GM12865 (cell line): ENCODE measurements at regions not wholly inside any gene's neighbourhood (a gene's known extent, or its start where the extent isn't known, plus 50 kb on each side); places are given as distances from the start of the nearest gene placed in this dataset.
"Not testable (repeated sequence)": the region's sequence is repeated elsewhere in the genome, so short reads cannot be mapped to it uniquely, and the experiment has no call there.

Experiments
- DNase-seq: peaks from one replicate; pipeline ENCODE4 v3.0.0; 2010; ENCODE audit warnings: low read depth
- H3K4me3 ChIP-seq: 2 replicates; pipeline ENCODE4 v1.5.1; 2011; ENCODE audit warnings: mild to moderate bottlenecking, low read depth, low read length, control low read depth
- TF ChIP-seq, protein P1 (sequence below): IDR thresholded peaks from 2 replicates; pipeline ENCODE4 v1.5.1; 2011; ENCODE audit warnings: low read length, control low read depth, low read depth, inconsistent platforms; ENCODE audit not compliant: insufficient read depth; ENCODE audit errors: missing control alignments

DNA sequence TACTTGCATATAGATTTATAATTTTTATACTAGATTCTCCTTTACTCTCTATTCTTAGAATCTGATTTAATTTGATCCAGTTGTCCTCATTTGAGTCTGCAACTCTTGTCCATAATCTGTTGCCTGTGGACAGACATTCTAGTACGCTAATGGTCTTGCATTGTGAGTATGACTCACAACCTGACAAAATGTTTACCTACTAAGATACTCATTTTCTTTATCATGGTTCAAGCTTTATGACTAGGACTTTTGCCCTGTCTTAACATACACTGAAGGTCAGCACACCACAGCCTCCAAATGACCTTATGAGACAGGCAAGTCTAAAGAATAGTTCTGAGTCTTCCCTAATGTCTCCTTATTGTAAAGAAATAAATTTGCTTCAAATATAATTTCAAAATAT lies 142.3 kb upstream of the CDH7 start:
- DNase-seq, result no peak
- TF ChIP-seq, protein P1, sequence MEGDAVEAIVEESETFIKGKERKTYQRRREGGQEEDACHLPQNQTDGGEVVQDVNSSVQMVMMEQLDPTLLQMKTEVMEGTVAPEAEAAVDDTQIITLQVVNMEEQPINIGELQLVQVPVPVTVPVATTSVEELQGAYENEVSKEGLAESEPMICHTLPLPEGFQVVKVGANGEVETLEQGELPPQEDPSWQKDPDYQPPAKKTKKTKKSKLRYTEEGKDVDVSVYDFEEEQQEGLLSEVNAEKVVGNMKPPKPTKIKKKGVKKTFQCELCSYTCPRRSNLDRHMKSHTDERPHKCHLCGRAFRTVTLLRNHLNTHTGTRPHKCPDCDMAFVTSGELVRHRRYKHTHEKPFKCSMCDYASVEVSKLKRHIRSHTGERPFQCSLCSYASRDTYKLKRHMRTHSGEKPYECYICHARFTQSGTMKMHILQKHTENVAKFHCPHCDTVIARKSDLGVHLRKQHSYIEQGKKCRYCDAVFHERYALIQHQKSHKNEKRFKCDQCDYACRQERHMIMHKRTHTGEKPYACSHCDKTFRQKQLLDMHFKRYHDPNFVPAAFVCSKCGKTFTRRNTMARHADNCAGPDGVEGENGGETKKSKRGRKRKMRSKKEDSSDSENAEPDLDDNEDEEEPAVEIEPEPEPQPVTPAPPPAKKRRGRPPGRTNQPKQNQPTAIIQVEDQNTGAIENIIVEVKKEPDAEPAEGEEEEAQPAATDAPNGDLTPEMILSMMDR, result no peak
- H3K4me3 ChIP-seq, result no peak overlapping the region

DNA sequence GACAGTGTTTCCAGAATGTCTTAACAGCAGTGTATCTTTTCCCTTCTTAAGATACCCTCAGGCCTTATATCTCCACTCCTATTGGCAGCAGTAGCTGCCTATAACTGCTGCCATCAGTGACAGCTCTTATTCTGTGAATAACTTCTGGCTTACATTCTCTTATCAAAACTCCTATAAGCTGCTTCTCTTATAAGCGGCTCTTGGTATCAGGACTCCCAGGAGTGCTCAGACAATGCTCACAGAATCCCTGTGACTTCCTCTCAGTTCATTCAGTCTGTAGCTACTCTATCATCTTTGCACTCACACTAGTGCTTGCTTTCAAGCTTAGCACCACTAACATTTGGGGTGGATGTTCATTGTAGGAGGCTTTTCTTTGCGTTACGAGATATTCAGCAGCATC lies 143.7 kb upstream of the CDH7 start:
- TF ChIP-seq, protein P1, result no peak
- no peak overlapping the region for H3K4me3 ChIP-seq
- no peak for DNase-seq

DNA sequence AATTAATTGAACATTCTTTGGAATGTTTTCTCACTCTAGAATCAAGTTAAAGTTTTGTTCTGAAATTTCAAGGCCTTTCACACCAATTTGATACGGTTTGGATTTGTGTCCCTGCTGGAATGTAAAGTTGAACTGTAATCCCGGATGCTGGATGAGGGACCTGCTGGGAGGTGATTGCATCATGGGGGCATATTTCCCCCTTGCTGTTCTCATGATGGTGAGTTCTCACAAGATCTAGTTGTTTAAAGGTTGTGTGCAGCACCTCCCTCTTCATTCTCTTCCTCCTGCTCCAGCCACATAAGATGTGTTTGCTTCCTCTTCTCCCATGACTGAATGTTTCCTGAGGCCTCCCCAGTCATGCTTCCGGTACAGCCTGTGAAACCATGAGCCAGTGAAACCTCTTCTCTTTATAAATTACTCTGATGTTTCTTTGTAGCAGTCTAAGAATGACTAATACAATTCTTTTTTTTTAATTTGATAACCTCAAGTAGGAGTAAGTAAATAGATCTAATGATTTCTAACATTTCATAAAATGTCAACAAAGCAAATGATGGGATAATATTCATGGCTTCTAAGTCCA lies 144.2 kb upstream of the CDH7 start:
- no peak for DNase-seq
- TF ChIP-seq, protein P1, result no peak

DNA sequence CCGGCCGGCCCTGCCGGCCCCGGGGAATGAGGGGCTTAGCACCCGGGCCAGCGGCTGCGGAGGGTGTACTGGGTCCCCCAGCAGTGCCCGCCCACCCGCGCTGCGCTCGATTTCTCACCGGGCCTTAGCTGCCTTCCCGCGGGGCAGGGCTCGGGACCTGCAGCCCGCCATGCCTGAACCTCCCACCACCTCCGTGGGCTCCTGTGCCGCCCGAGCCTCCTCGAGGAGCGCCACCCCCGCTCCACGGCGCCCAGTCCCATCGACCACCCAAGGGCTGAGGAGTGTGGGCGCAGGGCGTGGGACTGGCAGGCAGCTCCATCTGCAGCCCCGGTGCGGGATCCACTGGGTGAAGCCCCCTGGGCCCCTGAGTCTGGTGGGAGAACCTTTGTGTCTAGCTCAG lies 145.5 kb upstream of the CDH7 start:
- not testable (repeated sequence) for DNase-seq

More for the DNA sequence above, 144.2 kb upstream of the CDH7 start:
- no peak overlapping the region for H3K4me3 ChIP-seq

DNA sequence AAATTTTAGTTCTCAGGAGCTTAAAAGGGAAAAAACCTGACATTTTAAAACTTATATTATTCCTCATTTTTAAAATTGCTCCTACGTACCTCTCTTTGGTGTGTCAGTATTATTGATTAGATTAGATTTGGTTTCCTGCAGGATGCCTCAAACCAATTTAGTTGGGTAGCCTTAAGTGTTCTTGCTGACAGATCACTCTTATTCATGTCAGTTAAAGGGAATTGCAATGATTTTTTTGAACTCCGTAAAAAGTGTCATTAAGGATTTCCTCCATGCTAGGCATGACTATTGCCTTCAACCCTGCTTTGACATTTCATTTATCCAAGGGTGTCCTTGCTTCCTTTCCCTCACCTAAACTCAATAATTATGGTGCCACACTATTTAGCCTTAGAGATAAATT lies 149.0 kb upstream of the CDH7 start:
- DNase-seq, result no peak
- TF ChIP-seq, protein P1, result no peak
- no peak overlapping the region for H3K4me3 ChIP-seq

More for the DNA sequence above, 145.5 kb upstream of the CDH7 start:
- H3K4me3 ChIP-seq, result not testable (repeated sequence)

DNA sequence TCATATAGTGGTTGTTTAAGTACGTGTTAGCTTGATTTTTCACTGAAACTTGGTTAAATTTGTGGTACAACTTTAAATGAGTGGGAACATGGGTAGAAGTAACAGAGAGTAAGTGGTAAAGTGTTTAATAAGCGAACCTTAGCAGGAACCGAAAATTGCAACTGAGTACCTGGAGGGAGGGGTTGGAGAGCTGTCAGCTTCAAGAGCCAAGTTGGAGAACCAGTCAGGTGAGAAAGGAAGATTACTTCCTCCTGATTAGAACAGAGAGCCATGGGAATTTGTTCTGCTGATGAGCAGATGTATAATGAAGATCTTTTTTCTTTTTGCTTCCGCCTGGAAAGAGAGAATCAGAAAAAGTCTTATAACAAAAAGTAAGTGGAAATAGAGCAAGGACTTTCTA lies 158.4 kb upstream of the CDH7 start:
- DNase-seq, result no peak

DNA sequence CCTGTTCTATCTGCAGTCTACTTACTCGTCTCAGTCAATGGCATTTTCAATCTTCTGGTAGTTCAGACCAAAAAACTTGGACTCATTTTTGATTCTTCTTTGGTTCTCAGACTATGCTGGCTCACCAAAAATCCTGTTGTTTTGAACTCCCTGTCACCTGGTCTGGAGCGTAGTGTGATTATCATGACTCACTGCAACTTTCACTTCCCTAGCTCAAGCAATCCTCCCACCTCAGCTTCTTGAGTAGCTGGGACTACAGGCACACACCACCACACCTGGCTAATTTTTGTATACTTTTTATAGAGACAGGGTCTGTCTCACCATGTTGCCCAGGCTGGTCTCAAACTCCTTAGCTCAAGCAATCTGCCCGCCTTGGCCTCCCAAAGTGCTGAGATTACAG lies 163.3 kb upstream of the CDH7 start:
- DNase-seq, result no peak
- TF ChIP-seq, protein P1, result no peak

More for the DNA sequence above, 158.4 kb upstream of the CDH7 start:
- H3K4me3 ChIP-seq, result no peak overlapping the region
- TF ChIP-seq, protein P1, result no peak

DNA sequence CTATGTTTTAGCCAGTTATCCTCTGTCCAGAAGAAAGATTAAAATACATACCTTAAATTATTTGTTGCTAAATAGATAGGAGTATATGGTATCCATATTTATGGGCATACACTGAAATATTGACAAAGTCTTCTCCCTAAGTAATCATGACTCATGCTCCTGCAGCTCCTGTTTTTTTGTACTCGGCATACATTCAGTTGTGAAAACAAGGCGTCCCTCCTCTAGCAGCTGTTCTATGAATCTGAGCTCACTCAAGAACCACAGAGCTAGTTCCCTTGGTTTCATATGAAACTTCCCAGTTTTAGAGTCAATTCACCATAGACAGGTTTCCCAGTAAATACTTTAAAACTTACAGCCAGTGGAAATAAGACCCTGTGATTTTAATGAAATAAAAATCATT lies 168.7 kb upstream of the CDH7 start:
- not testable (repeated sequence) for H3K4me3 ChIP-seq

More for the DNA sequence above, 163.3 kb upstream of the CDH7 start:
- H3K4me3 ChIP-seq, result no peak overlapping the region

More for the DNA sequence above, 168.7 kb upstream of the CDH7 start:
- DNase-seq, result not testable (repeated sequence)
